ENCODE measurements at regions not wholly inside any gene's neighbourhood (a gene's known extent, or its start where the extent isn't known, plus 50 kb on each side); places are given as distances from the start of the nearest gene placed in this dataset.

GRCh38 chr17:63140255-63140654 lies 174.2 kb downstream of the TANC2 start:
- no peak overlapping the region for H3K9ac ChIP-seq

GRCh38 chr17:63142836-63143235 lies 176.8 kb downstream of the TANC2 start:
- TF ChIP-seq CTCF (conservative IDR thresholded peaks at IDR 0.05; ENCODE audit: low read depth, low read length): no peak
- no peak overlapping the region for H2AFZ ChIP-seq (ENCODE audit: low read depth)
- H3K27ac ChIP-seq: no peak overlapping the region
- no peaks in the 10 kb centered on the region for H3K27me3 ChIP-seq (ENCODE audit: insufficient read depth, low read depth)
- no peaks in the 10 kb centered on the region for H3K79me2 ChIP-seq (ENCODE audit: insufficient read depth, low read depth)
- peaks cover 19% of the 10 kb centered on the region for H3K4me1 ChIP-seq (ENCODE audit: low read depth, poor library complexity, severe bottlenecking)
- no peak overlapping the region for H3K4me3 ChIP-seq (IDR thresholded peaks at IDR 0.05; ENCODE audit: insufficient read depth, low read depth, low read length)
- no peaks in the 10 kb centered on the region for H4K20me1 ChIP-seq (ENCODE audit: insufficient read depth)
- H3K9ac ChIP-seq: no peak overlapping the region
- H3K4me2 ChIP-seq: no peak overlapping the region
- H3K36me3 ChIP-seq (ENCODE audit: insufficient read depth): no peaks in the 10 kb centered on the region

More at GRCh38 chr17:63140255-63140654, 174.2 kb downstream of the TANC2 start:
- Histone ChIP-seq H3K36me3 (ENCODE audit: insufficient read depth) (no peaks in the 10 kb centered on the region), H3K4me3 (IDR thresholded peaks at IDR 0.05; ENCODE audit: insufficient read depth, low read depth, low read length) (no peak overlapping the region), H3K4me2 (peak overlapping the region; percentile 29), H3K4me1 (ENCODE audit: low read depth, poor library complexity, severe bottlenecking) (peaks cover 19% of the 10 kb centered on the region), H4K20me1 (ENCODE audit: insufficient read depth) (no peaks in the 10 kb centered on the region), H3K27ac (peak overlapping the region; percentile 8; the same call in 1 of the 2 replicates), H3K27me3 (ENCODE audit: insufficient read depth, low read depth) (no peaks in the 10 kb centered on the region), H2AFZ (ENCODE audit: low read depth) (peak overlapping the region; percentile 41; the same call in 1 of the 2 replicates), H3K79me2 (ENCODE audit: insufficient read depth, low read depth) (no peaks in the 10 kb centered on the region)
- no peak for TF ChIP-seq CTCF (conservative IDR thresholded peaks at IDR 0.05; ENCODE audit: low read depth, low read length)

GRCh38 chr17:63150490-63150889 lies 184.5 kb downstream of the TANC2 start:
- no peaks in the 10 kb centered on the region for H3K4me1 ChIP-seq (ENCODE audit: low read depth, poor library complexity, severe bottlenecking)
- H3K36me3 ChIP-seq (ENCODE audit: insufficient read depth): no peaks in the 10 kb centered on the region
- H3K4me2 ChIP-seq: no peak overlapping the region
- no peak for TF ChIP-seq CTCF (conservative IDR thresholded peaks at IDR 0.05; ENCODE audit: low read depth, low read length)
- H2AFZ ChIP-seq (ENCODE audit: low read depth): no peak overlapping the region
- no peaks in the 10 kb centered on the region for H3K79me2 ChIP-seq (ENCODE audit: insufficient read depth, low read depth)
- no peaks in the 10 kb centered on the region for H3K27me3 ChIP-seq (ENCODE audit: insufficient read depth, low read depth)
- H4K20me1 ChIP-seq (ENCODE audit: insufficient read depth): no peaks in the 10 kb centered on the region
- H3K9ac ChIP-seq: no peak overlapping the region
- H3K27ac ChIP-seq: no peak overlapping the region
- no peak overlapping the region for H3K4me3 ChIP-seq (IDR thresholded peaks at IDR 0.05; ENCODE audit: insufficient read depth, low read depth, low read length)

- no peak overlapping the region for H3K4me3 ChIP-seq (IDR thresholded peaks at IDR 0.05; ENCODE audit: insufficient read depth, low read depth, low read length)
- no peak overlapping the region for H3K9ac ChIP-seq
- H3K27me3 ChIP-seq (ENCODE audit: insufficient read depth, low read depth): no peaks in the 10 kb centered on the region
- no peaks in the 10 kb centered on the region for H4K20me1 ChIP-seq (ENCODE audit: insufficient read depth)
- no peak for TF ChIP-seq CTCF (conservative IDR thresholded peaks at IDR 0.05; ENCODE audit: low read depth, low read length)
- H3K79me2 ChIP-seq (ENCODE audit: insufficient read depth, low read depth): no peaks in the 10 kb centered on the region
- no peak overlapping the region for H3K27ac ChIP-seq
- no peaks in the 10 kb centered on the region for H3K4me1 ChIP-seq (ENCODE audit: low read depth, poor library complexity, severe bottlenecking)
- H2AFZ ChIP-seq (ENCODE audit: low read depth): no peak overlapping the region
- H3K4me2 ChIP-seq: no peak overlapping the region
- H3K36me3 ChIP-seq (ENCODE audit: insufficient read depth): no peaks in the 10 kb centered on the region
These were observed 185.0 kb downstream of the TANC2 start for GRCh38 chr17:63150994-63151464.

Measured in KMS-11 (cell line).